ENCODE measurements at regions not wholly inside any gene's neighbourhood (a gene's known extent, or its start where the extent isn't known, plus 50 kb on each side); places are given as distances from the start of the nearest gene placed in this dataset.
A peak's percentile ranks its signal among the peaks of the same experiment; 100 is the strongest.

GRCh38 chr2:155250800-155251199, 552.3 kb downstream of the KCNJ3 start:
- TF ChIP-seq CTCF (IDR thresholded peaks at IDR 0.05) (peak; percentile 59), ZFX (IDR thresholded peaks at IDR 0.05; ENCODE audit: borderline replicate concordance) (no peak)
